Activated T-cell treated with anti-CD3 and anti-CD28 coated beads, Interleukin-2, amount 50 U/mL, for 24 hours (primary cell): ENCODE measurements at regions not wholly inside any gene's neighbourhood (a gene's known extent, or its start where the extent isn't known, plus 50 kb on each side); places are given as distances from the start of the nearest gene placed in this dataset.

ENCODE experiments used
- DNase-seq: peaks from one replicate; pipeline ENCODE4 v3.0.0-alpha.2; 2020
- H3K27ac Mint-ChIP-seq: 2 replicates; pipeline ENCODE4 v1.8.0; 2020; ENCODE audit warnings: mild to moderate bottlenecking, mixed read lengths
- H3K27me3 Mint-ChIP-seq: 2 replicates; pipeline ENCODE4 v1.8.0; 2020; ENCODE audit warnings: mixed read lengths
- H3K36me3 Mint-ChIP-seq: 2 replicates; pipeline ENCODE4 v1.8.0; 2020; ENCODE audit warnings: low read depth, mixed read lengths
- H3K4me1 Mint-ChIP-seq: 2 replicates; pipeline ENCODE4 v1.8.0; 2020; ENCODE audit warnings: low read depth, mixed read lengths
- H3K4me3 Mint-ChIP-seq: 2 replicates; pipeline ENCODE4 v1.8.0; 2020; ENCODE audit warnings: mild to moderate bottlenecking, moderate library complexity, mixed read lengths
- H3K9me3 Mint-ChIP-seq: 2 replicates; pipeline ENCODE4 v1.8.0; 2020; ENCODE audit warnings: mixed read lengths

DNA sequence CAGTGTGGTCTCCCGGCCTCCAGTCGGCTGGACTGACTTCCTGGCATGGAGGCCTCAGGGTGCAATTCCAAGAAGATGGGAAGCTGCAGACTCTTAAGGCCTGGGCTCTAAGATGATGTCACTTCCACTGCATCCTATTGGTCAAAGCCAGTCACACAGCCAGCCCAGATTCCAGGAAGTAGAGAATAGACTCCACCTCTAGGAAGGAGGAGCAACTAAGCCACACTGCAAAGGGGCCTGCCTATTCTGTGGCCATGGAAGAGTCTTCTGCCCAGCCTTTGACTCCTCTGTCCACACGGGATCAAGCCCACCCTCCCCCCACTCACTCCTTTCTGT is 103.9 kb upstream of the RFLNA start:
- H3K4me1 Mint-ChIP-seq: no peaks in the 10 kb centered on the region
- no peak overlapping the region for H3K27ac Mint-ChIP-seq
- H3K27me3 Mint-ChIP-seq: no peaks in the 10 kb centered on the region

DNA sequence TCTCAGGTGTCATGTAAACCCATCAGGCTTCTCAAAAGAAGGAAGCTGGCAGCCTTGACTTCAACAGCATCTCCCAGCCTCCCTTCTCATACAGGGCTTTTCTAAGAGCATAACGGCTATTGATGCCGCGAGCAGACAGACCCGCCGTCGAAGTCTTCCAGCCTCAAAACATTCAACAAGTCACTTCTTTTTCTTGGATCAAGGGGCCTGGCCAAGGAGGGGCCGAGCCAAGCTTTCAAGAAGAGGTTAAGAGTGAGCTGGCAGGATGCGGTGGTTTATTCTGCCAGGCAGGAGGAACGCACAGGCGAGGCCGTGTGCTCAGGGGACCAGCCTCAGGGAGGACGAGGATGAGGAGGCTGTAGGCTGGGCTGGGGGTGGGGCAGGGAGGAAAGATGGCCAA is 102.9 kb upstream of the RFLNA start:
- no peaks in the 10 kb centered on the region for H3K36me3 Mint-ChIP-seq
- H3K27ac Mint-ChIP-seq: no peak overlapping the region
- no peaks in the 10 kb centered on the region for H3K9me3 Mint-ChIP-seq
- H3K27me3 Mint-ChIP-seq: no peaks in the 10 kb centered on the region
- DNase-seq: no peak
- no peaks in the 10 kb centered on the region for H3K4me1 Mint-ChIP-seq
- H3K4me3 Mint-ChIP-seq: no peak overlapping the region

More for the DNA sequence above, 103.9 kb upstream of the RFLNA start:
- Mint-ChIP-seq H3K9me3 (no peaks in the 10 kb centered on the region), H3K36me3 (no peaks in the 10 kb centered on the region), H3K4me3 (no peak overlapping the region)
- no peak for DNase-seq

DNA sequence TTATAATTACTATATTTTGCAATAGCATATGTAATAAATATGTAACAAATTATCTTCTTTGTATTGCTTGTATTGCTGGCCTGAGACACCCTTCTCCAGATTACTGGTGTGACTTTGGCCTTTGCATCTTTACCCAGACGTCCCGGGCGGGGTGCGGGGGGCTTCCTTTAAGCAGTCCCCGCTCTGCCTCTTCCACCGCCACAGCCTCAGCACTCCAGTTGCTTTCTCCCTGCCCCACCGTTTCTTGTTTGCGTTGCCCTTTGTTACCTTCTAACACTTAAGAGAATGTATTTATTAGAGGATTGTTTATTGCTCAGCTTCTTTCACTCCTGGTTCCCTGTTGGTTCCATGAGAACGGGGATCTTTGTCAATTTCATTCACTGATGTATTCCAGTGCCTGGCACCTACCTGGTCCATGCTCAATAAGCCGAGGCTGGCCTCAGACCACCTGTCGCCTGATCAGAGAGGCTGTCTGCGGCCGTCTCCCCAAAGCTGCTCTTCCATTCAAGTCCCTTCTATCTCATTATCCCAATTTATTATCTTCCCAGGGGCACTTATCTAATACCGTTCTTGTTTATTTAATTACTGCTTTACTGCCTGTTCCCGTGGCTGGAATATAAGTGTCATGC is 100.5 kb upstream of the RFLNA start:
- H3K4me3 Mint-ChIP-seq: no peak overlapping the region
- H3K9me3 Mint-ChIP-seq: no peaks in the 10 kb centered on the region
- H3K4me1 Mint-ChIP-seq: no peaks in the 10 kb centered on the region
- H3K27ac Mint-ChIP-seq: no peak overlapping the region
- no peaks in the 10 kb centered on the region for H3K36me3 Mint-ChIP-seq
- no peak for DNase-seq
- no peaks in the 10 kb centered on the region for H3K27me3 Mint-ChIP-seq

DNA sequence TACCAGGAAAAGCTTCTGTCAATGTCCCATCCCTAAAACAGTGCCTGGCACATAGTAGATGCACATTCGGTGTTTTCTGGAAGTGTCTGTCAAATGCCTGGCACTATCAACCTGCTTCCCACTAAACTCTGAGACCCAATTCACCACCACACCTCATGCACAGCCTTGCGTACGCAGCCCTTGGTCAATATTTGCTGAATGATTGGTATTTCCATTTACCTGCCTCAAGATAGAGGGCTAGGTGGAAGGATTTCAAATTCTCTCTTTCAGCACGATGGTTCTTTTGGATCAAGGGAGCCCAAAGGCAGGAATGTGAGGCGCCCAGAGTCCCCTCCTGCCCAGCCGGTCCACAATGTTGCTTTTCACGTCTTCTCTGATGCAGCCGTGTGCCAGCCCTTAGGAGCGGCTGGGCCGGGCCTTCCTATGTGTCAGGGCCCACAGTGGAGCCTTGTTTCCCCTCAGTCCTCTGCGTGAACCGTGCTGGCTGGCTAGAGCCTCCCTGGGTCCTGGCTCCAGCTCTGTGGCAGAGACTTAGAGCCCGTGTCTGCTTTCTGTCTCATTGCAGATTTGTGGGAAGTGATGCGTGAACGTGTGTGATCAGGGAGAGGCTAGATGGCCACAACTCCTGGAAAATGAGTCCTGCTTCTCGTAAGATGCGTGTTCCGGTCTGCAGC is 99.9 kb upstream of the RFLNA start:
- no peak for DNase-seq
- no peak overlapping the region for H3K4me3 Mint-ChIP-seq
- H3K36me3 Mint-ChIP-seq: no peaks in the 10 kb centered on the region
- H3K4me1 Mint-ChIP-seq: no peaks in the 10 kb centered on the region
- H3K27me3 Mint-ChIP-seq: no peaks in the 10 kb centered on the region
- no peak overlapping the region for H3K27ac Mint-ChIP-seq
- no peaks in the 10 kb centered on the region for H3K9me3 Mint-ChIP-seq

DNA sequence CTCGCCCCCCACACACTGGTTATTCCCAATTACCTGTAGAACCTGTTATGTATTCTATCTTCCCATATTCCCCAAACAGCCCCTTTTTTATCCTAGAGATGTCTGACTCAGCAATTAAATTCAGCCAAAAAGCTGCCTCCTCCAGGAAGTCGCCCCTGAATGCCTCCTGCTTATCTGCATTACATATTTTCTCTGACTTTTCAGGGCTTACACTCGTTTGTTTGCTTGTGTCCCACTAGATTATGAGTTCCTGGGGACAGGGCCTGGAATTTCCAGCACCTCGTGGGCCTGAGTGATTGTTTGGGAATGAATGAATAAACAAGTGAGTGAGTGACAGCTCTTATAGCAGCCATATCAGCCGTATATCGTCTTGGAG is 99.3 kb upstream of the RFLNA start:
- H3K4me3 Mint-ChIP-seq: no peak overlapping the region
- no peak for DNase-seq
- no peaks in the 10 kb centered on the region for H3K9me3 Mint-ChIP-seq
- H3K36me3 Mint-ChIP-seq: no peaks in the 10 kb centered on the region
- H3K27me3 Mint-ChIP-seq: no peaks in the 10 kb centered on the region
- H3K4me1 Mint-ChIP-seq: no peaks in the 10 kb centered on the region
- no peak overlapping the region for H3K27ac Mint-ChIP-seq

DNA sequence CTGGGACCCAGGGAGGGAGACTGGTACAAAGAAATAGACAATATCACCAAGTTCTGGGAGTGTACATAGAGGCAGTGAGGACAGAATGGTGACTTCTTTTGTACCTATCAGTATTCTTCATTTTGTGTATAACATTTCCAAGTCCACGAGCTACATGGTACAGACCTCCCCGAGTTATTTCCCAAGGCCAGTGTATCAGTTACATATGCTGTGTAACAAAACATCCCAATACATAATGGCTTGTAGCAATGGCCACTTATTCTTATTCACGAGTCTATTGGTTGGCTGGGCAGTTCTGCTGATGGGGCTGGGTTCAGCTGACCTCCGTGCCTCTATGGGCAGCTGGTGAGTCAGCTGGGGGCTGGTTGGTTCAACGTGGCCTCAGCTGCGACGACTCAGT is 98.7 kb upstream of the RFLNA start:
- Mint-ChIP-seq H3K4me3 (no peak overlapping the region), H3K27me3 (peaks cover 1% of the 10 kb centered on the region), H3K27ac (no peak overlapping the region), H3K4me1 (no peaks in the 10 kb centered on the region), H3K9me3 (peaks cover 3% of the 10 kb centered on the region), H3K36me3 (no peaks in the 10 kb centered on the region)
- no peak for DNase-seq

DNA sequence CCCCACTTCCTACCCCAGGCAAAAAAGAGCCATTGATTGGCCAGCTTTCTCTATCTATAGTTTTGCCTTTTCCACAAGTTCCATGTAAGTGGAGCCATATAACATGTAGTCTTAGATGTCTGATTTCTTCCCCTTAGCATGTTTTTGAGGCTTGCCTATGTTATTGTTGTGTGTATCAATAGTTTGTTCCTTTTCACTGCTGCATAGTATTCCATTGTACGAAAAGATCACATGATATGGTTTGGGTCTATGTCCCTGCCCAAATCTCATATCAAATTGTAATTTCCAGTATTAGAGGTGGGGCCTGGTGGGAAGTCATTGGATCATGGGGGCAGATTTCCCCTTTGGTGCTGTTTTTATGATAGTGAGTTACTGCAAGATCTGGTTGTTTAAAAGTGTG is 93.6 kb upstream of the RFLNA start:
- H3K9me3 Mint-ChIP-seq: peaks cover 7% of the 10 kb centered on the region
- peaks cover 10% of the 10 kb centered on the region for H3K27me3 Mint-ChIP-seq
- H3K4me1 Mint-ChIP-seq: no peaks in the 10 kb centered on the region
- H3K27ac Mint-ChIP-seq: no peak overlapping the region
- no peaks in the 10 kb centered on the region for H3K36me3 Mint-ChIP-seq
- no peak overlapping the region for H3K4me3 Mint-ChIP-seq
- no peak for DNase-seq

DNA sequence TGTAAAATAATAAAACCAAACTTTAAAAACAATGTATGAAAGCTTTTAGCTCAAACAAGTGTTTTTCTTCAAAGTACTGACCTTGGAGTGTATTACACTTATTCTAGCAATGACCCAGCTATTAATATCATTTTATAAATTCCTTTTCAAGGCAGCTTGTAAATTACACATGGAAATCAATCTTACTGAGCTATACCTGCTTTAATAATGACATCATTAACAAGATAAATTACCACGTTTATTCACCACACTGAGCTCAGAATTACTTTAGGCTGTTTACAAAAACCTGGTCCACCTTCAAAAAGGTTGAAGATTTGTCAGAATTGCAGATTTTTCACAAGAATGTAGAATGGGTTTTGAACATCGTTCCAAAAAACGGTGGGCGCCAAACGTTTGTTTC is 91.7 kb upstream of the RFLNA start:
- Mint-ChIP-seq H3K36me3 (no peaks in the 10 kb centered on the region), H3K27ac (no peak overlapping the region), H3K9me3 (peaks cover 7% of the 10 kb centered on the region)

DNA sequence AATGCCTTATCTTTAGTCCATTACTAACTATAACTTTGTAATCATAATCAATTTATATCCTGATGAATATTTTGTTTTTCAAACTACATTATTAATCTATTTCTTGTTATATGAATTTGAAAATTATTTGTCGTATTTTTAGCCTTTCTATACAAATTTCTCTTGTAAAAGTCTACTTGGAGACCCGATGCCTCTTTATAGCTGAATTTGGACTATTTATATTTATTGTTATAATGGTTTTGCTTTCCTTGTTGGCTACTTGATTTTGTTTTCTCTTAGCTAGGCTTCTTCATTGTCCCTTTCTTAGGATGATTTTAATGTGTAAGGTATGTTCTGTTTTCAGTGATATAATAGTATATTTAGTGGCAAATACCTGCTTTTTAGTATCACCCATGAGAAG is 89.5 kb upstream of the RFLNA start:
- no peak for DNase-seq
- H3K4me3 Mint-ChIP-seq: no peak overlapping the region

More for the DNA sequence above, 91.7 kb upstream of the RFLNA start:
- H3K27me3 Mint-ChIP-seq: peaks cover 16% of the 10 kb centered on the region
- no peaks in the 10 kb centered on the region for H3K4me1 Mint-ChIP-seq
- no peak overlapping the region for H3K4me3 Mint-ChIP-seq
- DNase-seq: no peak

DNA sequence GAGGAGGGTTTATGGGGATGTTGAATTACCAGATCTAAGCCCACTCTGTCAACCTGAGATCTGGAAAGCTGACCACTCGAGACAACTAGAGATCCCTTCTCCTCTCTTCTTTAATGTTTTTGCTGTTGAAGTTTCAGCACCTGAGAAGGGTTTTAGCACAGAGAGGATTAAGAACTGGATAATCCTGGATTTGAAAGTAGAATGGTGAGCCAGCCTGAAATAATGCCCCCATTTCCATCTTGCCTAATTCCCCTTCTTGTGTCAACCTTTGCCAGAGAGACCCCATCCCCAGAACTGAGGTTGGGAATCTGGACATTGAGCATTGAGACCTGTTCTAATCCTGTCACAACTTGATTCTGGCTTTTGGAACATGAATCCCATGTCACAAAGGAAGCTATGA is 87.8 kb upstream of the RFLNA start:
- H3K27ac Mint-ChIP-seq: no peak overlapping the region
- H3K27me3 Mint-ChIP-seq: peaks cover 11% of the 10 kb centered on the region

More for the DNA sequence above, 89.5 kb upstream of the RFLNA start:
- Mint-ChIP-seq H3K4me1 (no peaks in the 10 kb centered on the region), H3K27me3 (peaks cover 19% of the 10 kb centered on the region), H3K36me3 (no peaks in the 10 kb centered on the region), H3K9me3 (peaks cover 7% of the 10 kb centered on the region), H3K27ac (no peak overlapping the region)

DNA sequence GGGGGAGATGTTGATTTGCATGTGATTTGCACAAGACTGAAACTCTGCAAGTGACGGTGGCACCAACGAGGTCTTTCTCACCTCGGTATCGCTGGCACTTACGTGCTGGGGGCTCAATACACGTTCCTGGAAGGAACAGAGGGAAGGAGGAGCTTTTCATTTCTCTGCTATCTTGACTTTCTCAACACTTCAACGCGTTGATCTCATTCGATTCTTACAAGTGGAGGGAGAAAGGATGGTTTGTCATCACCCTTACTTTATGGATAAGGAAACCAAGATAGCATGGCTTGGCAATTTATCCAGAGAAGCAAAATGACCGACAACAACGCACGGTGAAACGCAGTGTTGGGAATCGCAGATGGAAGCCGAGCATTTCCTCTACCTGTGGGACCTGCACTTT is 87.3 kb upstream of the RFLNA start:
- no peak overlapping the region for H3K4me3 Mint-ChIP-seq
- no peaks in the 10 kb centered on the region for H3K36me3 Mint-ChIP-seq
- peaks cover 10% of the 10 kb centered on the region for H3K27me3 Mint-ChIP-seq
- no peaks in the 10 kb centered on the region for H3K4me1 Mint-ChIP-seq
- no peak for DNase-seq
- no peak overlapping the region for H3K27ac Mint-ChIP-seq
- peaks cover 2% of the 10 kb centered on the region for H3K9me3 Mint-ChIP-seq

More for the DNA sequence above, 87.8 kb upstream of the RFLNA start:
- no peak overlapping the region for H3K4me3 Mint-ChIP-seq
- H3K4me1 Mint-ChIP-seq: no peaks in the 10 kb centered on the region
- DNase-seq: no peak
- H3K36me3 Mint-ChIP-seq: no peaks in the 10 kb centered on the region
- H3K9me3 Mint-ChIP-seq: peaks cover 2% of the 10 kb centered on the region

DNA sequence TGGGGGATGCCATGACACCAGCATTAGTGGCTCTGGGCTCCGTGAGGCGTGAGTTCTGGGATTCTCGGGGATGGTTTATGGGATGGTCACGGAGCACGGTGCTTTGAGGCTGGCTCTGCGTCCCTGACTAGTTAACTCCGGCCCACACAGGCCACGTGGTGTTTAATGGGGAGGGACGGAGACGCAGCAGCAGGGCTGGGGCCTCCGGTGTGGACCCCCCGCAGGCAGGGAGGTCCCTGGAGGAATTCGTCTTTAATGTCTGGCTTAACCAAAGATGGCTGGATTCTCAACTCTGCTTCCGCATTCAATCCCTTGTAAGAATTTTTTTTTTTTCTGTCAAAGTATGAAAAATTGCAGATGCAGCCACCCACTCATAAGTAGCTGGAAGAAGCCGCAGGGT is 86.4 kb upstream of the RFLNA start:
- Mint-ChIP-seq H3K9me3 (peaks cover 2% of the 10 kb centered on the region), H3K4me1 (no peaks in the 10 kb centered on the region), H3K4me3 (no peak overlapping the region), H3K36me3 (no peaks in the 10 kb centered on the region), H3K27ac (no peak overlapping the region), H3K27me3 (peaks cover 10% of the 10 kb centered on the region)
- DNase-seq: no peak

DNA sequence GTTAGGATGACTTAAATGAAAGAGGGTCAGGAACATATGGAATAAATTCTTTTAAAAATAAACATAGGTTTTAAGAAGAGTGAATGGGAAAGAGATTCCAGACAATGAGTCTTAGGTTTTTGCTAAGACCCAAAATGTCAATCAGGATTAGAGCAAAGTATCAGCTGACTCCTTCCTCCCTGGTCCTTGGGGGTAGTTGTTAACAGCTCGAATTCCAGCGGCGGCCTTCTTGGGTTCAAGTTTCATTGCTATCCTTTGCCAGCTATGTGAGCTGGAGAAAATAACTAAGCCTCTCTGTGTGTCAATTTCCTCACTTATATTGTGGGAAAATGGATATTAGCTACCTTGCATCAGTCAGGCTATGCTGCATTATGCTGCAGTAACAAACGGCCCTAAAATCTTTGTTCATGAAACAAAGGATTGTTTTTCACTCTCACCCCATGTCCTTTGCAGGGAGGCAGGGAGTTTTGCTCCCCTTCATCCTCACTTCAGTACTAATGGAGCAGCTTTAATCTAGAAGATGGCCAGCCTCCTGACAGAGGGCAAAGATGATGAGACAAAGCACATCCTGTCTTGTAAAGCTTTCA is 83.8 kb upstream of the RFLNA start:
- H3K4me3 Mint-ChIP-seq: no peak overlapping the region
- peaks cover 8% of the 10 kb centered on the region for H3K9me3 Mint-ChIP-seq
- peaks cover 12% of the 10 kb centered on the region for H3K27me3 Mint-ChIP-seq
- no peaks in the 10 kb centered on the region for H3K36me3 Mint-ChIP-seq
- DNase-seq: no peak
- no peak overlapping the region for H3K27ac Mint-ChIP-seq
- no peaks in the 10 kb centered on the region for H3K4me1 Mint-ChIP-seq

DNA sequence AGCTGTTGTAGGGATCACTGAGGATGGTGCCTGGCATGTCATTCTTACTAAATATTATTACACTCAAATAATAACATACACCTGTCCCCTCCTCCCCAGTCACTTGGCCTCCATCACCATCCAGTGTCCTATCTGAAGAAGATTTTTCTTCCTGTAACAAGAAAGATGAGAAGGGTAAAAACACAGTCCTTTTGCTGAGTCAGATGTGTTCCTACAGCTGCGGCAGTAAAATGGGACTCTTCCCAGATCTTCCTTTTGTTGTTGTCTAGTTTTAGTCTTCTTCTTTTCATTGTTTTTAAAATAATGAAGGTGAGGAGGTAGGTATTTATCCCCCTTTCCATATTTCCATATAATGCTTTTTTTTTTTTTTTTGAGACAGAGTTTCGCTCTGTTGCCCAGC is 83.1 kb upstream of the RFLNA start:
- Mint-ChIP-seq H3K4me3 (no peak overlapping the region), H3K4me1 (no peaks in the 10 kb centered on the region), H3K27me3 (peaks cover 17% of the 10 kb centered on the region), H3K27ac (no peak overlapping the region), H3K9me3 (peaks cover 8% of the 10 kb centered on the region), H3K36me3 (no peaks in the 10 kb centered on the region)
- DNase-seq: no peak

DNA sequence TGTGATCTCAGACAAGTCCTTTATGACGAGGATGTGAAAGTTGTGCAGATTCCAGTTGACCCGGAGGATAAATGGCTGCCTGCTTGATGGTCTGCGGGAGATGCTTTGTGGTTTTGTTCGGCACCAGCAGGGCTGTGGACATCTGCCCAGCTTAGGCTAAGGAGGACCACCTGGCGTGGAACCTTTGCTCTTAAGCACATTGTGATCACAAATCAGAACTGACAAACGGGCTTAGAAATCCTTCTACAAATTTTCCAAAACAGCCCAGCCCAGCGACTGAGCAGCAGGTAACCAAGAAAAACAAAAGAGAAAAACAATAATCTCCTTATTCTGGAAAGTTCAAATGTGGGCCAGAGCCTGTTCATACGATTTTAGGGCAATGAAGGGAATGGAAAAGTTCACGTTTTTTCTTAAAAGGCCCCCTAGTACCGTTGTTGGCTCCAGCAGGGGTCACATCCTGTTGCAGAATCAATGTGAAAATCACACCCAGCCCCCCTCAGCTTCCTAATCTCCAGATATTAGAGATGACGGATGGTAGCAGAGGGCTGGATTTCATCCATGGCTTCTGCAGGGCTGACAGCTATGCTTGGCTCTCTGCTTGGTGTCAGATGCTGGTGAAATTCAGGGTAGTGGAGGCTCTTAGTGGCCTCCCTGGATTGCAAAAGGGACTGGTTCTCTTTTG is 81.1 kb upstream of the RFLNA start:
- Mint-ChIP-seq H3K4me3 (no peak overlapping the region), H3K9me3 (peaks cover 8% of the 10 kb centered on the region), H3K4me1 (peaks cover 3% of the 10 kb centered on the region), H3K27me3 (peaks cover 7% of the 10 kb centered on the region), H3K27ac (no peak overlapping the region), H3K36me3 (no peaks in the 10 kb centered on the region)
- DNase-seq: no peak
